Lung (tissue), 11 donors: ENCODE measurements at regions not wholly inside any gene's neighbourhood (a gene's known extent, or its start where the extent isn't known, plus 50 kb on each side); places are given as distances from the start of the nearest gene placed in this dataset.

Source experiments
- ATAC-seq: fragments of 200-7000 bp; cut with Tn5 transposase; one replicate; pipeline ENCODE4 v1.9.1; 2020; ENCODE audit warnings: moderate number of reproducible peaks; ENCODE audit not compliant: insufficient read depth, low FRiP score
- DNase-seq, 3 donors: peaks; one replicate each; pipeline ENCODE4 v3.0.0-alpha.2; 2013 to 2017
- H3K27ac ChIP-seq, 2 donors: one replicate each; pipeline ENCODE4 v1.5.1; 2013; ENCODE audit warnings: mild to moderate bottlenecking in 2 of 2, moderate library complexity in 2 of 2, control low read depth in 1 of 2, inconsistent platforms in 1 of 2, low read depth in 1 of 2, low read length in 1 of 2
- H3K27me3 ChIP-seq, 3 donors: one replicate each; pipeline ENCODE4 v1.5.1; 2013; ENCODE audit warnings: low read length in 2 of 3; ENCODE audit not compliant: control insufficient read depth in 3 of 3, insufficient read depth in 3 of 3
- H3K36me3 ChIP-seq, 4 donors: one replicate each; pipeline ENCODE4 v1.5.1; 2013; ENCODE audit warnings: low read length in 4 of 4, mild to moderate bottlenecking in 1 of 4, moderate library complexity in 1 of 4; ENCODE audit not compliant: control insufficient read depth in 4 of 4, insufficient read depth in 4 of 4
- H3K4me1 ChIP-seq, 5 donors: one replicate each; pipeline ENCODE4 v1.5.1; 2013; ENCODE audit warnings: low read length in 5 of 5, mild to moderate bottlenecking in 2 of 5, moderate library complexity in 1 of 5; ENCODE audit not compliant: control insufficient read depth in 5 of 5, insufficient read depth in 5 of 5
- H3K4me3 ChIP-seq: one replicate; pipeline ENCODE4 v1.5.1; 2013; ENCODE audit warnings: mild to moderate bottlenecking, control low read depth, moderate library complexity
- H3K9ac ChIP-seq, 2 donors: one replicate each; pipeline ENCODE4 v1.5.1; 2013; ENCODE audit warnings: low read length in 2 of 2, control low read depth in 1 of 2; ENCODE audit not compliant: insufficient read depth in 1 of 2
- H3K9me3 ChIP-seq, 4 donors: one replicate each; pipeline ENCODE4 v1.5.1; 2013; ENCODE audit warnings: low read length in 3 of 4, mild to moderate bottlenecking in 1 of 4, moderate library complexity in 1 of 4; ENCODE audit not compliant: control insufficient read depth in 4 of 4, insufficient read depth in 3 of 4
- WGBS, 2 donors: extraction: QIAGEN DNeasy Blood & Tissue Kit; methylation state at CpG; one replicate each; pipeline ENCODE4 v1.1.7; 2013; 5-methylcytosine and 5-hydroxymethylcytosine counted together
- TF ChIP-seq, protein P1 (sequence below): IDR thresholded peaks from 2 replicates; pipeline ENCODE4 v1.5.1; 2012; ENCODE audit warnings: mild to moderate bottlenecking; ENCODE audit errors: control extremely low read depth, extremely low read depth
- donor health status: control.
- donor health status: control.
- donor health status: Bipolar disorder and iron deficiency.
- donor health status: healthy.
- donor health status: DM: yes; HTN: yes; CAD: no.

DNA sequence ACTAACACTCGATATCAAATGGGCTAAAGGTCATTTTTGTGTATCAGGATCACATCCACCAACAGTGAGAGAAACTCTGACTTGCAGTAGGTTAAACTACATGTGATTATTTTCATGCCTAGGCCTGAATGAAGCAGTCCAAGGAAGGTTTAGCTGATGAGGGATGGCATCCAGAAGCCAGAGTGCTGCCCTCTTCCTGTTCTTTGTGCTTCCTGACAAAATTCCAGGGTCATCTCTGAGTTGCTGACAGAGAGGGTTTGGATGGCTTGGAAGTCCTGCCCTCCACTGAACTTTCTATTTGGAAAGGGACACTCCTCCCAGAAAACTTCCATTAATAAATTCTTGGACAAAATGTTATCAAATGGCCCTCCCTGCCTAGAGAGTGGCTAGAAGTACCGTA is 728.3 kb upstream of the SLC10A2 start:
- no peaks in the 10 kb centered on the region for H3K36me3 ChIP-seq
- H3K9ac ChIP-seq = no peak overlapping the region
- WGBS, 2 donors = 62 to 84% methylated on average over 2 of the region's 2 CpGs
- no peak overlapping the region for H3K4me3 ChIP-seq
- ATAC-seq = no peak
- H3K27me3 ChIP-seq = no peaks in the 10 kb centered on the region
- H3K9me3 ChIP-seq = no peaks in the 10 kb centered on the region
- no peak for DNase-seq
- H3K27ac ChIP-seq = no peak overlapping the region
- H3K4me1 ChIP-seq = no peaks in the 10 kb centered on the region
- TF ChIP-seq, protein P1, sequence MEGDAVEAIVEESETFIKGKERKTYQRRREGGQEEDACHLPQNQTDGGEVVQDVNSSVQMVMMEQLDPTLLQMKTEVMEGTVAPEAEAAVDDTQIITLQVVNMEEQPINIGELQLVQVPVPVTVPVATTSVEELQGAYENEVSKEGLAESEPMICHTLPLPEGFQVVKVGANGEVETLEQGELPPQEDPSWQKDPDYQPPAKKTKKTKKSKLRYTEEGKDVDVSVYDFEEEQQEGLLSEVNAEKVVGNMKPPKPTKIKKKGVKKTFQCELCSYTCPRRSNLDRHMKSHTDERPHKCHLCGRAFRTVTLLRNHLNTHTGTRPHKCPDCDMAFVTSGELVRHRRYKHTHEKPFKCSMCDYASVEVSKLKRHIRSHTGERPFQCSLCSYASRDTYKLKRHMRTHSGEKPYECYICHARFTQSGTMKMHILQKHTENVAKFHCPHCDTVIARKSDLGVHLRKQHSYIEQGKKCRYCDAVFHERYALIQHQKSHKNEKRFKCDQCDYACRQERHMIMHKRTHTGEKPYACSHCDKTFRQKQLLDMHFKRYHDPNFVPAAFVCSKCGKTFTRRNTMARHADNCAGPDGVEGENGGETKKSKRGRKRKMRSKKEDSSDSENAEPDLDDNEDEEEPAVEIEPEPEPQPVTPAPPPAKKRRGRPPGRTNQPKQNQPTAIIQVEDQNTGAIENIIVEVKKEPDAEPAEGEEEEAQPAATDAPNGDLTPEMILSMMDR = no peak

DNA sequence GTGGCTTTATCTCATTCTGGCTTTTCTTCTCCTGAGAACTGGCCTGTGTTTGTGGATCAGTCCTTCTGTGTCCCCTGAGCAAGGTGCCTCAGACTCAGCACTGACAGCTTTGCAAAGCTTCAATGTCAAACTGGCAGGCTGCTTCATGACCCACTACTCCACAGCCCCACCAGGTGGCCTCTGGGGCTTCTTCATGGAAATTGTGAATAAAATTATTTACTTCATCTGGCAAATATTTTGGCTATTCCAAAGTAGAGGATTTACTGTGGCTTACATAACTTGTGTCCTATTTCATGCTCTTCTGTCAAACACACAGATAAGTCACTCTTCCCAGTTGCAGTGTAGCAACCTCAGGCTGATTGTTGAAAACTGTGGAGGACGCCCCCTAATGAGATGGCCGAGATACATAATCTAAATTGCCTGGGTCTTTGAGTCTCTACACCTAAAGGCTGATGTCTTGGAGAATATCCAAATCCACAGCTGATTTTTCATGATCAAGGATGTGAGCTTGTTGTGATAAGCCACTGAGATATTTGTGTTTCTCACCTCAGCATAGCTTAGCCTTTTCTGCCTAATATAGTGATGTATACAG is 721.9 kb upstream of the SLC10A2 start:
- WGBS, 2 donors = 67 to 75% methylated on average over 2 of the region's 2 CpGs
- DNase-seq = no peak
- TF ChIP-seq, protein P1 = no peak
- no peaks in the 10 kb centered on the region for H3K36me3 ChIP-seq
- no peak for ATAC-seq
- H3K9ac ChIP-seq = no peak overlapping the region
- no peaks in the 10 kb centered on the region for H3K4me1 ChIP-seq
- peaks cover 0 to 2% (median 0%) of the 10 kb centered on the region in 4 donors for H3K9me3 ChIP-seq
- no peak overlapping the region for H3K4me3 ChIP-seq
- no peak overlapping the region for H3K27ac ChIP-seq
- H3K27me3 ChIP-seq = no peaks in the 10 kb centered on the region

DNA sequence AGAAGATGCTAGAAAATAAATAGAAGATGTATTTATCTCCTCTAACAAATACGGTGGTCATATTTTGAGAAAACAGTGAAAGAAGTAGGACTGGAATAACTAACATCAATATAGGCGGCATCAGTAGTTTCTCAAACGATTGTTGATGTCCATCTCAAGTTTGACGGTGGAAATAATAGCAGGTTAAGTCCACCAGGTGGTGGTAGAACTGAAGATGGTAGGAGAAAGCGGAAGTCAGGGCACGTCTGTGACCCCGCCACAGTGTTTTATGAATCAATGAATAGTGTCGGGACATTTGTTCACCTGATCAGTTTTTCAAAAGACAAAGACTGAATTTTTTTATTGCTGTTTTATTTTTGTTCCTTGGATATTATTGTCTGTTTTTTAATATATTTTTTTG is 706.4 kb upstream of the SLC10A2 start:
- H3K27ac ChIP-seq = no peak overlapping the region
- DNase-seq (no peak), ATAC-seq (no peak)
- no peak overlapping the region for H3K4me3 ChIP-seq
- WGBS, 2 donors = 74 to 78% methylated on average over 8 of the region's 8 CpGs
- H3K9me3 ChIP-seq = peaks cover 0 to 4% (median 0%) of the 10 kb centered on the region in 4 donors
- H3K4me1 ChIP-seq = peaks cover 0 to 4% (median 0%) of the 10 kb centered on the region in 5 donors
- TF ChIP-seq, protein P1 = no peak
- no peaks in the 10 kb centered on the region for H3K27me3 ChIP-seq
- H3K36me3 ChIP-seq = no peaks in the 10 kb centered on the region
- no peak overlapping the region for H3K9ac ChIP-seq

DNA sequence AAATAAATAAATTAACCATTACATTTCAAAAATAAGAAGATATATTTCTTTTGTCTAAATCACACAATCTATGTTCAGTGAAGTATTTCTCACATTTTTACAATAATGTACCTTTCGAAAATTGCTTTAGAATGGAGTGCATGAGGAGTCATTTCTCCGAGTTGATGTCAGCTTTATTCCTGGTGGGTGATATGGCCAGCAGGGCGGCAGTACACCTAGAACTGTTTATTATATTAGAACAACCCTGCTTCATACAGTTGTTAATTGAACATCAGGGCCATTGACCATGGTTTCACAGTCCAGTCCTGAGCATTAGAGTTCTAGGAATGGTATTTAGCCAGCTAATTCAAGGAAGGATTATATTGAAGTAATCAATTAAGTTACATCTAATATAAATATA is 696.3 kb upstream of the SLC10A2 start:
- Histone ChIP-seq H3K36me3 (no peaks in the 10 kb centered on the region), H3K9ac (no peak overlapping the region), H3K27ac (no peak overlapping the region), H3K9me3 (no peaks in the 10 kb centered on the region), H3K27me3 (no peaks in the 10 kb centered on the region), H3K4me1 (peaks cover 0 to 6% (median 0%) of the 10 kb centered on the region in 5 donors), H3K4me3 (no peak overlapping the region)
- DNase-seq (no peak), ATAC-seq (no peak)
- TF ChIP-seq, protein P1 = no peak
- WGBS, 2 donors = 90 to 92% methylated on average over 3 of the region's 3 CpGs
